Ovary (tissue), 7 donors: ENCODE measurements at regions not wholly inside any gene's neighbourhood (a gene's known extent, or its start where the extent isn't known, plus 50 kb on each side); places are given as distances from the start of the nearest gene placed in this dataset.

Source experiments
- DNase-seq, 5 donors: peaks; one replicate each; pipeline ENCODE4 v3.0.0-alpha.2; 2019 to 2020
- H3K27ac ChIP-seq, 2 donors: fragments of 200-600 bp; one replicate each; pipeline versions ENCODE4 v1.5.1 to v1.8.0; 2019 to 2022
- H3K27me3 ChIP-seq: fragments of 200-600 bp; one replicate; pipeline ENCODE4 v1.8.0; 2022
- H3K36me3 ChIP-seq: fragments of 200-600 bp; sonication (generic); one replicate; pipeline ENCODE4 v1.5.1; 2019
- H3K4me1 ChIP-seq: one replicate; pipeline ENCODE4 v1.8.1; 2013; ENCODE audit warnings: mild to moderate bottlenecking, moderate library complexity; ENCODE audit not compliant: insufficient read depth
- H3K4me3 ChIP-seq: fragments of 200-600 bp; sonication (generic); one replicate; pipeline ENCODE4 v1.5.1; 2017
- H3K9me3 ChIP-seq, 2 donors: fragments of 200-600 bp in 1 of 2; sonication (generic) in 1 of 2; one replicate each; pipeline versions ENCODE4 v1.5.1 to v1.8.1; 2013 to 2019; ENCODE audit warnings: mild to moderate bottlenecking in 1 of 2, moderate library complexity in 1 of 2
- CTCF ChIP-seq, 3 donors: fragments of 450-650 bp in 2 of 3; fragments of 200-600 bp in 1 of 3; IDR thresholded peaks; one replicate each; pipeline versions ENCODE4 v1.5.1 to v1.8.0; 2016 to 2022; ENCODE audit warnings: antibody characterized with exemption in 3 of 3, mild to moderate bottlenecking in 1 of 3
- EP300 ChIP-seq: sonication (generic); formaldehyde crosslinking; IDR thresholded peaks from one replicate; pipeline ENCODE4 v1.6.1; 2017; ENCODE audit warnings: antibody characterized with exemption
- POLR2A ChIP-seq: fragments of 450-650 bp; IDR thresholded peaks from one replicate; pipeline ENCODE4 v1.6.1; 2017; ENCODE audit warnings: antibody characterized with exemption, mild to moderate bottlenecking, moderate library complexity
- WGBS, 3 donors: extraction: QIAGEN DNeasy Blood & Tissue Kit in 1 of 3; methylation state at CpG; one replicate each; pipeline versions ENCODE4 v1.1.5 to v1.1.7; 2013 to 2017; 5-methylcytosine and 5-hydroxymethylcytosine counted together
- intact Hi-C, 4 donors: fragments of 100-400 bp; cut with DNase I; formaldehyde crosslinking; loops; one replicate each; pipeline versions ENCODE4 v1.11.0 to v1.15.1; 2022 to 2023
- donor health status: DM: no; HTN: no; CAD: no; lungs with moderate emphysema.
- donor health status: DM: no; HTN: no; CAD: no.
- donor health status: Bipolar disorder and iron deficiency.
- donor health status: DM: no; HTN: no; CAD: no.
- donor health status: DM: yes; HTN: yes; CAD: no.

- Histone ChIP-seq H3K27ac (no peak overlapping the region), H3K27me3 (no peaks in the 10 kb centered on the region), H3K4me1 (no peaks in the 10 kb centered on the region), H3K4me3 (no peak overlapping the region), H3K9me3 (no peaks in the 10 kb centered on the region), H3K36me3 (no peaks in the 10 kb centered on the region)
- no peak for DNase-seq
- intact Hi-C loops = no loop called here
- TF ChIP-seq POLR2A (no peak), CTCF (IDR thresholded peaks at IDR 0.05) (no peak), EP300 (no peak)
- 66 to 78% (median 74%) methylated on average over 7 of the region's 7 CpGs for WGBS, 3 donors
These were observed 346.6 kb upstream of the EEF2KMT start for GRCh38 chr16:5444189-5444588.

- no peak overlapping the region for H3K27ac ChIP-seq
- no peak for DNase-seq
- no peaks in the 10 kb centered on the region for H3K27me3 ChIP-seq
- no peaks in the 10 kb centered on the region for H3K9me3 ChIP-seq
- no peaks in the 10 kb centered on the region for H3K4me1 ChIP-seq
- TF ChIP-seq CTCF (IDR thresholded peaks at IDR 0.05) = no peak
- no peak for TF ChIP-seq POLR2A
- no peak for TF ChIP-seq EP300
- whole genome bisulfite sequencing, 3 donors = 73 to 82% (median 79%) methylated on average over 3 of the region's 3 CpGs
- H3K4me3 ChIP-seq = no peak overlapping the region
- no peaks in the 10 kb centered on the region for H3K36me3 ChIP-seq
- intact Hi-C loops = no loop called here
These were observed 345.4 kb upstream of the EEF2KMT start for GRCh38 chr16:5442986-5443385.

GRCh38 chr16:5442054-5442453, 344.5 kb upstream of the EEF2KMT start:
- intact Hi-C loops = no loop called here
- DNase-seq = no peak
- TF ChIP-seq EP300 (no peak), POLR2A (no peak), CTCF (IDR thresholded peaks at IDR 0.05) (no peak)
- Histone ChIP-seq H3K36me3 (no peaks in the 10 kb centered on the region), H3K4me1 (no peaks in the 10 kb centered on the region), H3K27ac (no peak overlapping the region), H3K9me3 (no peaks in the 10 kb centered on the region), H3K27me3 (no peaks in the 10 kb centered on the region), H3K4me3 (no peak overlapping the region)
- 3 to 10% (median 3%) methylated on average over 3 of the region's 3 CpGs for WGBS, 3 donors

- Histone ChIP-seq H3K36me3 (no peaks in the 10 kb centered on the region), H3K27me3 (no peaks in the 10 kb centered on the region), H3K27ac (no peak overlapping the region), H3K9me3 (no peaks in the 10 kb centered on the region), H3K4me3 (no peak overlapping the region), H3K4me1 (no peaks in the 10 kb centered on the region)
- intact Hi-C loops = no loop called here
- WGBS, 3 donors = 70 to 92% (median 74%) methylated on average over 7 of the region's 7 CpGs
- DNase-seq = no peak
- TF ChIP-seq POLR2A = no peak
- no peak for TF ChIP-seq CTCF (IDR thresholded peaks at IDR 0.05)
- no peak for TF ChIP-seq EP300
These were observed 341.0 kb upstream of the EEF2KMT start for GRCh38 chr16:5438591-5438990.

GRCh38 chr16:5433587-5433986, 336.0 kb upstream of the EEF2KMT start:
- DNase-seq = no peak
- H3K27ac ChIP-seq = no peak overlapping the region
- no peak overlapping the region for H3K4me3 ChIP-seq
- H3K27me3 ChIP-seq = no peaks in the 10 kb centered on the region
- H3K4me1 ChIP-seq = no peaks in the 10 kb centered on the region
- 54 to 73% (median 65%) methylated on average over 10 of the region's 10 CpGs for WGBS, 3 donors
- intact Hi-C loops = no loop called here
- no peak for TF ChIP-seq POLR2A
- no peak for TF ChIP-seq EP300
- TF ChIP-seq CTCF (IDR thresholded peaks at IDR 0.05) = no peak
- no peaks in the 10 kb centered on the region for H3K9me3 ChIP-seq
- no peaks in the 10 kb centered on the region for H3K36me3 ChIP-seq
